ENCODE measurements at regions not wholly inside any gene's neighbourhood (a gene's known extent, or its start where the extent isn't known, plus 50 kb on each side); places are given as distances from the start of the nearest gene placed in this dataset.

- TF ChIP-seq POU6F1 (CRISPR knock-in tag; IDR thresholded peaks at IDR 0.05; ENCODE audit: borderline replicate concordance, low read depth), result no peak
- no peak for TF ChIP-seq SNAI2 (CRISPR knock-in tag; IDR thresholded peaks at IDR 0.05)
- TF ChIP-seq CREB5 (CRISPR knock-in tag; IDR thresholded peaks at IDR 0.05; ENCODE audit: low read depth), result no peak
- no peak for TF ChIP-seq GLIS3 (CRISPR knock-in tag; IDR thresholded peaks at IDR 0.05)
- no peak for TF ChIP-seq CSRNP3 (CRISPR knock-in tag; IDR thresholded peaks at IDR 0.05)
- no peak for TF ChIP-seq ESRRG (CRISPR knock-in tag; IDR thresholded peaks at IDR 0.05)
- TF ChIP-seq ISL1 (CRISPR knock-in tag; IDR thresholded peaks at IDR 0.05), result no peak
These were observed 450.8 kb downstream of the HAPSTR1 start (continued) for GRCh38 chr16:9542165-9542755.

GRCh38 chr16:9545522-9546437 lies 454.3 kb downstream of the HAPSTR1 start:
- no peak for ATAC-seq
- no peak for TF ChIP-seq CREB5 (CRISPR knock-in tag; IDR thresholded peaks at IDR 0.05; ENCODE audit: low read depth)
- no peak for TF ChIP-seq ZFP30 (CRISPR knock-in tag; IDR thresholded peaks at IDR 0.05)
- no peak for TF ChIP-seq ISL1 (CRISPR knock-in tag; IDR thresholded peaks at IDR 0.05)
- TF ChIP-seq CSRNP3 (CRISPR knock-in tag; IDR thresholded peaks at IDR 0.05), result no peak
- TF ChIP-seq POU6F1 (CRISPR knock-in tag; IDR thresholded peaks at IDR 0.05; ENCODE audit: borderline replicate concordance, low read depth), result no peak
- TF ChIP-seq ZFP3 (CRISPR knock-in tag; IDR thresholded peaks at IDR 0.05), result no peak
- TF ChIP-seq CSDC2 (CRISPR knock-in tag; IDR thresholded peaks at IDR 0.05), result no peak
- TF ChIP-seq BACH2 (CRISPR knock-in tag; IDR thresholded peaks at IDR 0.05; ENCODE audit: borderline replicate concordance), result no peak
- TF ChIP-seq ZNF70 (CRISPR knock-in tag; IDR thresholded peaks at IDR 0.05), result no peak
- no peak for TF ChIP-seq ZNF8 (CRISPR knock-in tag; IDR thresholded peaks at IDR 0.05)
- TF ChIP-seq TOX (CRISPR knock-in tag; IDR thresholded peaks at IDR 0.05; ENCODE audit: borderline replicate concordance), result no peak
- no peak for TF ChIP-seq PPARA (CRISPR knock-in tag; IDR thresholded peaks at IDR 0.05; ENCODE audit: borderline replicate concordance)
- no peak for TF ChIP-seq OSR1 (CRISPR knock-in tag; IDR thresholded peaks at IDR 0.05)

- ATAC-seq, result no peak
- TF ChIP-seq POU6F1 (CRISPR knock-in tag; IDR thresholded peaks at IDR 0.05; ENCODE audit: borderline replicate concordance, low read depth), result no peak
- no peak for TF ChIP-seq PATZ1 (CRISPR knock-in tag; IDR thresholded peaks at IDR 0.05; ENCODE audit: borderline replicate concordance)
- TF ChIP-seq BACH2 (CRISPR knock-in tag; IDR thresholded peaks at IDR 0.05; ENCODE audit: borderline replicate concordance), result no peak
- TF ChIP-seq ESRRG (CRISPR knock-in tag; IDR thresholded peaks at IDR 0.05), result no peak
- TF ChIP-seq CREB5 (CRISPR knock-in tag; IDR thresholded peaks at IDR 0.05; ENCODE audit: low read depth), result no peak
These were observed 455.0 kb downstream of the HAPSTR1 start for GRCh38 chr16:9546438-9546786.

Measured in SK-N-SH treated with all-trans-retinoic acid at 6 μM for 48 hours (cell line).